A673 (cell line): ENCODE measurements at regions not wholly inside any gene's neighbourhood (a gene's known extent, or its start where the extent isn't known, plus 50 kb on each side); places are given as distances from the start of the nearest gene placed in this dataset.

Source experiments
- BruUV-seq: library from RNA; stranded (reverse); fragments of 400-500 nt; replicated peaks from 2 replicates; lab custom pipeline; 2021; lab: Mats Ljungman, UMichigan
- CTCF ChIA-PET: fragments of 300-600 bp; sonication (Branson Sonifier 250); formaldehyde crosslinking; loops from one replicate; lab custom pipeline; 2022; ENCODE audit warnings: antibody characterized with exemption; lab: Charles Lee
- POLR2A ChIA-PET: fragments of 300-600 bp; sonication (Branson Sonifier 250); formaldehyde crosslinking; loops from one replicate; lab custom pipeline; 2022; ENCODE audit warnings: antibody characterized with exemption; ENCODE audit not compliant: low non-redundant PET; lab: Charles Lee
- DNase-seq: peaks from one replicate; pipeline ENCODE4 v3.0.0-alpha.2; 2015; ENCODE audit warnings: low spot score
- H3K27ac ChIP-seq: fragments of 200-600 bp; sonication (generic); 2 replicates; pipeline ENCODE4 v1.5.1; 2016; ENCODE audit warnings: mixed run types, low read depth, mild to moderate bottlenecking, mixed read lengths, antibody characterized with exemption, low read length; ENCODE audit not compliant: poor library complexity, severe bottlenecking
- H3K27me3 ChIP-seq: fragments of 200-600 bp; sonication (generic); replicated peaks from 2 replicates; pipeline ENCODE4 v1.6.1; 2017; ENCODE audit warnings: mixed run types, low read depth, mild to moderate bottlenecking, mixed read lengths, antibody characterized with exemption, low read length; ENCODE audit not compliant: insufficient read depth, poor library complexity
- H3K36me3 ChIP-seq: fragments of 200-600 bp; sonication (generic); 2 replicates; pipeline ENCODE4 v1.6.1; 2016; ENCODE audit warnings: mixed run types, mild to moderate bottlenecking, mixed read lengths, antibody characterized with exemption, low read length; ENCODE audit not compliant: insufficient read depth, poor library complexity, severe bottlenecking
- H3K4me1 ChIP-seq: fragments of 200-600 bp; sonication (generic); 2 replicates; pipeline ENCODE4 v1.6.1; 2017; ENCODE audit warnings: mixed run types, mild to moderate bottlenecking, mixed read lengths, antibody characterized with exemption, low read length; ENCODE audit not compliant: insufficient read depth, poor library complexity, severe bottlenecking
- H3K4me3 ChIP-seq: fragments of 200-600 bp; sonication (generic); 2 replicates; pipeline ENCODE4 v1.5.1; 2016; ENCODE audit warnings: low read depth, mixed run types, mild to moderate bottlenecking, mixed read lengths, low read length; ENCODE audit not compliant: poor library complexity, severe bottlenecking
- H3K9me3 ChIP-seq: fragments of 200-600 bp; sonication (generic); 2 replicates; pipeline ENCODE4 v1.6.1; 2016; ENCODE audit warnings: mixed run types, low read depth, mild to moderate bottlenecking, mixed read lengths, antibody characterized with exemption, low read length; ENCODE audit not compliant: poor library complexity, severe bottlenecking
- CTCF ChIP-seq: fragments of 300-800, 200-600 bp; sonication (generic); conservative IDR thresholded peaks from 2 replicates; pipeline ENCODE4 v1.5.1; 2017; ENCODE audit warnings: low read depth, mild to moderate bottlenecking, antibody characterized with exemption, low read length, moderate library complexity, mixed read lengths
- EZH2 ChIP-seq: fragments of 200-600 bp; sonication (generic); IDR thresholded peaks from 2 replicates; pipeline ENCODE4 v1.6.1; 2017; ENCODE audit warnings: borderline replicate concordance, low read depth, mild to moderate bottlenecking, mixed read lengths, antibody characterized with exemption, low read length; ENCODE audit not compliant: poor library complexity, severe bottlenecking
- intact Hi-C: fragments of 100-400 bp; cut with micrococcal nuclease; formaldehyde crosslinking; loops from one replicate; pipeline ENCODE4 v1.10.0; 2022; ENCODE audit not compliant: unreplicated experiment

DNA sequence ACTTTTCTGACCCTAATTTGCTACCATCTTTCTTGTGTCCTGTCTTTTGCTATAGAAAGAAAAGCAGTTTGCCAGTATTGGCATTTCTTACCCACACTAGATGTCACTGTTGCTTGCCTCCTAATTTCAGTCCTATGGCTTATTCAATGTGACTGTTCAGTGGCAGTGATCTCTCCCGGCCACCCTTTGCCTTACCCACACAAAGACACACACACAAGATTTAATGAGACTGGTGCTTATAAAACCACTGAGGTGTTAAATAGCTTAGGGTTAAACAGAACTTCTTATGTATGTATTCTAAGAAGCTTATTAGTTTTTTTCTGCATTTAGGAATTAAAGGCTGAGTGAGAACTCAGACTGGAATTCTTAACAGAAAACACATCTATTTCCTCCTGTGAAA is 233.6 kb upstream of the ASCC3 start:
- ChIA-PET POLR2A (interaction anchor here (0.6 kb wide), 1 partner anchor 384 kb away, joined by 3 read pairs; no protein-coding TSS in a partner anchor), CTCF (no interaction called here)
- no peaks in the 10 kb centered on the region for H3K36me3 ChIP-seq
- TF ChIP-seq EZH2 = no peak
- peak; percentile 84 for TF ChIP-seq CTCF
- H3K9me3 ChIP-seq = no peaks in the 10 kb centered on the region
- no peak overlapping the region for H3K27ac ChIP-seq
- H3K27me3 ChIP-seq = no peaks in the 10 kb centered on the region
- DNase-seq = peak; percentile 90
- intact Hi-C loops = loop anchor here (2.0 to 5.0 kb wide), 4 partner anchors 113 to 938 kb away; partner anchors contain the start of gene GRIK2
- H3K4me3 ChIP-seq = peak overlapping the region; percentile 9
- peaks cover 60% of the 10 kb centered on the region for H3K4me1 ChIP-seq
- no TSS peak for BruUV-seq

DNA sequence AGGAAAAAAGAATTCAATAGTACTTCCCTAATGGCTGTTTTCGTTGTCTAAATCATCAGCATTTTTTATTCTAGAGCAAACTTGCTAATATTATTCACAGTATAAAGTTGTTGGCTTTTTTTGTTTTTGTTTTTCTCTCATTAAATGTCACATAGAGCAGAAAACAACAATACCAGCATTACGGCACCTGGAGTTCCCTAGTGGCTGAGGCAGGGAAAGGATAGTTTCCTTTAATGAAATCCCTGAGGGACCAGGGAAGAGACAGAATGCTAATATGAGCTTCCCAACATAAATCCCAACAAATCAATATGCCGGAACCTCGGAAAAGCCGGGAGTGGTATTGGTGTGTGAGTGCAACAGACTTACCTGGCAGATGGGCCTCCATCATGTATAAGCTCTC is 235.2 kb upstream of the ASCC3 start:
- no peak for TF ChIP-seq EZH2
- TF ChIP-seq CTCF = no peak
- Histone ChIP-seq H3K27ac (no peak overlapping the region), H3K9me3 (no peaks in the 10 kb centered on the region), H3K4me1 (peaks cover 44% of the 10 kb centered on the region), H3K36me3 (no peaks in the 10 kb centered on the region), H3K27me3 (no peaks in the 10 kb centered on the region), H3K4me3 (no peak overlapping the region)
- intact Hi-C loops = no loop called here
- CTCF ChIA-PET = no interaction called here
- POLR2A ChIA-PET = no interaction called here
- BruUV-seq = no TSS peak
- no peak for DNase-seq

- TF ChIP-seq EZH2 (no peak), CTCF (no peak)
- BruUV-seq = no TSS peak
- intact Hi-C loops = no loop called here
- peak; percentile 29 for DNase-seq
- Histone ChIP-seq H3K4me1 (peaks cover 37% of the 10 kb centered on the region), H3K4me3 (peak overlapping the region; percentile 25), H3K9me3 (no peaks in the 10 kb centered on the region), H3K36me3 (no peaks in the 10 kb centered on the region), H3K27ac (no peak overlapping the region), H3K27me3 (no peaks in the 10 kb centered on the region)
- CTCF ChIA-PET = no interaction called here
- POLR2A ChIA-PET = no interaction called here
Measured at GRCh38 chr6:101117393-101118135, 236.4 kb upstream of the ASCC3 start.
